Right lobe of liver (tissue), 4 donors: ENCODE measurements at regions not wholly inside any gene's neighbourhood (a gene's known extent, or its start where the extent isn't known, plus 50 kb on each side); places are given as distances from the start of the nearest gene placed in this dataset.

Experiments
- CTCF ChIP-seq, 4 donors: fragments of 200-600 bp in 3 of 4; fragments of 450-650 bp in 1 of 4; IDR thresholded peaks; one replicate each; pipeline versions ENCODE4 v1.5.1 to v1.8.0; 2016 to 2022; ENCODE audit warnings: antibody characterized with exemption in 4 of 4, mild to moderate bottlenecking in 2 of 4
- POLR2A ChIP-seq: fragments of 450-650 bp; IDR thresholded peaks from one replicate; pipeline ENCODE4 v1.6.1; 2017; ENCODE audit warnings: antibody characterized with exemption, mild to moderate bottlenecking
- donor health status: DM: no; HTN: no; CAD: no.
- donor health status: DM: no; HTN: no; CAD: no.
- donor health status: DM: no; HTN: yes; CAD: no.

GRCh38 chr3:59251869-59252268, 202.0 kb upstream of the CFAP20DC start:
- TF ChIP-seq CTCF (IDR thresholded peaks at IDR 0.05): no peak
- no peak for TF ChIP-seq POLR2A
